Activated naive CD8-positive, alpha-beta T cell treated with anti-CD3 and anti-CD28 coated beads, Interleukin-2, amount 10 ng/mL, durations not matched to agents 7 days and 5 days (primary cell): ENCODE measurements at regions not wholly inside any gene's neighbourhood (a gene's known extent, or its start where the extent isn't known, plus 50 kb on each side); places are given as distances from the start of the nearest gene placed in this dataset.

Source experiments
- ATAC-seq: fragments of 150-1000 bp; cut with Tn5 transposase; one replicate; pipeline ENCODE4 v1.10.0; 2021; ENCODE audit warnings: low read depth, moderate library complexity
- POLR2A ChIA-PET: fragments of 350-600 bp; sonication (Branson Sonifier 250); formaldehyde crosslinking; loops from one replicate; lab custom pipeline; 2021; ENCODE audit warnings: antibody characterized with exemption; lab: Charles Lee
- DNase-seq: peaks from one replicate; pipeline ENCODE4 v3.0.0; 2021
- H3K27ac Mint-ChIP-seq: one replicate; pipeline ENCODE4 v1.8.0; 2022; ENCODE audit warnings: mild to moderate bottlenecking, mixed read lengths
- H3K27me3 Mint-ChIP-seq: one replicate; pipeline ENCODE4 v1.8.0; 2022; ENCODE audit warnings: mild to moderate bottlenecking, moderate library complexity, mixed read lengths
- H3K36me3 Mint-ChIP-seq: one replicate; pipeline ENCODE4 v1.8.0; 2021; ENCODE audit warnings: mild to moderate bottlenecking, mixed read lengths
- H3K4me1 Mint-ChIP-seq: one replicate; pipeline ENCODE4 v1.8.0; 2021; ENCODE audit warnings: mixed read lengths
- H3K4me3 Mint-ChIP-seq: one replicate; pipeline ENCODE4 v1.8.0; 2022; ENCODE audit warnings: mild to moderate bottlenecking, moderate library complexity, mixed read lengths
- H3K9me3 Mint-ChIP-seq: one replicate; pipeline ENCODE4 v1.8.0; 2021; ENCODE audit warnings: mixed read lengths

- H3K27me3 Mint-ChIP-seq: no peaks in the 10 kb centered on the region
- H3K27ac Mint-ChIP-seq: no peak overlapping the region
- H3K36me3 Mint-ChIP-seq: no peaks in the 10 kb centered on the region
- H3K9me3 Mint-ChIP-seq: no peaks in the 10 kb centered on the region
- no peak overlapping the region for H3K4me3 Mint-ChIP-seq
- POLR2A ChIA-PET: no interaction called here
- DNase-seq (no peak), ATAC-seq (no peak)
- peaks cover 26% of the 10 kb centered on the region for H3K4me1 Mint-ChIP-seq
These were observed 98.5 kb downstream of the RFLNA start for GRCh38 chr12:124393414-124393790.

GRCh38 chr12:124392667-124393413 lies 97.9 kb downstream of the RFLNA start:
- Mint-ChIP-seq H3K27ac (no peak overlapping the region), H3K9me3 (no peaks in the 10 kb centered on the region), H3K4me3 (no peak overlapping the region), H3K36me3 (no peaks in the 10 kb centered on the region), H3K4me1 (peaks cover 28% of the 10 kb centered on the region), H3K27me3 (no peaks in the 10 kb centered on the region)
- no peak for ATAC-seq
- DNase-seq: no peak
- POLR2A ChIA-PET: no interaction called here

- POLR2A ChIA-PET: no interaction called here
- no peak overlapping the region for H3K4me3 Mint-ChIP-seq
These were observed 97.4 kb downstream of the RFLNA start for GRCh38 chr12:124392271-124392666.

GRCh38 chr12:124391340-124392261 lies 96.7 kb downstream of the RFLNA start:
- Mint-ChIP-seq H3K4me1 (peaks cover 28% of the 10 kb centered on the region), H3K9me3 (no peaks in the 10 kb centered on the region), H3K27ac (peak overlapping the region; percentile 79), H3K36me3 (no peaks in the 10 kb centered on the region), H3K27me3 (no peaks in the 10 kb centered on the region), H3K4me3 (peak overlapping the region; percentile 60)
- POLR2A ChIA-PET: no interaction called here
- DNase-seq: peak; percentile 54
- ATAC-seq: peak; percentile 37

More at GRCh38 chr12:124392271-124392666, 97.4 kb downstream of the RFLNA start:
- Mint-ChIP-seq H3K9me3 (no peaks in the 10 kb centered on the region), H3K4me1 (peaks cover 28% of the 10 kb centered on the region), H3K27ac (peak overlapping the region; percentile 35), H3K36me3 (no peaks in the 10 kb centered on the region), H3K27me3 (no peaks in the 10 kb centered on the region)
- ATAC-seq (no peak), DNase-seq (no peak)

GRCh38 chr12:124390442-124391097 lies 95.7 kb downstream of the RFLNA start:
- no peaks in the 10 kb centered on the region for H3K27me3 Mint-ChIP-seq
- peak overlapping the region; percentile 10 for H3K4me3 Mint-ChIP-seq
- ATAC-seq (no peak), DNase-seq (peak; percentile 42)
- H3K4me1 Mint-ChIP-seq: peaks cover 28% of the 10 kb centered on the region
- no peaks in the 10 kb centered on the region for H3K9me3 Mint-ChIP-seq
- H3K36me3 Mint-ChIP-seq: no peaks in the 10 kb centered on the region
- H3K27ac Mint-ChIP-seq: peak overlapping the region; percentile 79
- POLR2A ChIA-PET: no interaction called here

- ATAC-seq: no peak
- no peak for DNase-seq
- peaks cover 28% of the 10 kb centered on the region for H3K4me1 Mint-ChIP-seq
- peak overlapping the region; percentile 19 for H3K4me3 Mint-ChIP-seq
- no peaks in the 10 kb centered on the region for H3K36me3 Mint-ChIP-seq
- H3K27me3 Mint-ChIP-seq: no peaks in the 10 kb centered on the region
- POLR2A ChIA-PET: interaction anchor here (1.4 to 1.8 kb wide), 2 partner anchors 20 to 177 kb away, joined by 3 to 4 read pairs; no protein-coding TSS in a partner anchor
- H3K9me3 Mint-ChIP-seq: no peaks in the 10 kb centered on the region
- H3K27ac Mint-ChIP-seq: no peak overlapping the region
These were observed 95.0 kb downstream of the RFLNA start for GRCh38 chr12:124389725-124390441.

- no peaks in the 10 kb centered on the region for H3K27me3 Mint-ChIP-seq
- POLR2A ChIA-PET: interaction anchor here (1.0 to 1.8 kb wide), 3 partner anchors 21 to 474 kb away, joined by 3 to 4 read pairs (median 3); no protein-coding TSS in a partner anchor
- H3K4me1 Mint-ChIP-seq: peaks cover 28% of the 10 kb centered on the region
- peak overlapping the region; percentile 53 for H3K4me3 Mint-ChIP-seq
- no peaks in the 10 kb centered on the region for H3K9me3 Mint-ChIP-seq
- no peak overlapping the region for H3K27ac Mint-ChIP-seq
- ATAC-seq: peak; percentile 72
- DNase-seq: peak; percentile 75
- no peaks in the 10 kb centered on the region for H3K36me3 Mint-ChIP-seq
These were observed 94.3 kb downstream of the RFLNA start for GRCh38 chr12:124389138-124389724.

GRCh38 chr12:124388679-124389137 lies 93.8 kb downstream of the RFLNA start:
- peak overlapping the region; percentile 57 for H3K4me3 Mint-ChIP-seq

GRCh38 chr12:124388038-124388671 lies 93.3 kb downstream of the RFLNA start:
- POLR2A ChIA-PET: interaction anchor here (1.0 to 1.8 kb wide), 2 partner anchors 22 to 475 kb away, joined by 3 to 4 read pairs; no protein-coding TSS in a partner anchor
- Mint-ChIP-seq H3K9me3 (no peaks in the 10 kb centered on the region), H3K27ac (no peak overlapping the region), H3K4me3 (peak overlapping the region; percentile 57), H3K27me3 (no peaks in the 10 kb centered on the region), H3K36me3 (no peaks in the 10 kb centered on the region), H3K4me1 (peaks cover 28% of the 10 kb centered on the region)
- no peak for ATAC-seq
- no peak for DNase-seq

More at GRCh38 chr12:124388679-124389137, 93.8 kb downstream of the RFLNA start:
- POLR2A ChIA-PET: interaction anchor here (1.0 to 1.8 kb wide), 3 partner anchors 22 to 474 kb away, joined by 3 to 4 read pairs (median 3); no protein-coding TSS in a partner anchor
- no peaks in the 10 kb centered on the region for H3K36me3 Mint-ChIP-seq
- no peaks in the 10 kb centered on the region for H3K9me3 Mint-ChIP-seq
- ATAC-seq: peak; percentile 45
- no peaks in the 10 kb centered on the region for H3K27me3 Mint-ChIP-seq
- H3K27ac Mint-ChIP-seq: no peak overlapping the region
- H3K4me1 Mint-ChIP-seq: peaks cover 28% of the 10 kb centered on the region
- peak; percentile 68 for DNase-seq

GRCh38 chr12:124387528-124387911 lies 92.6 kb downstream of the RFLNA start:
- Mint-ChIP-seq H3K4me3 (no peak overlapping the region), H3K36me3 (no peaks in the 10 kb centered on the region), H3K4me1 (peaks cover 28% of the 10 kb centered on the region), H3K9me3 (no peaks in the 10 kb centered on the region), H3K27me3 (no peaks in the 10 kb centered on the region), H3K27ac (no peak overlapping the region)
- no peak for ATAC-seq
- no peak for DNase-seq
- POLR2A ChIA-PET: no interaction called here

GRCh38 chr12:124386661-124387527 lies 92.0 kb downstream of the RFLNA start:
- H3K9me3 Mint-ChIP-seq: no peaks in the 10 kb centered on the region
- H3K27ac Mint-ChIP-seq: no peak overlapping the region
- H3K4me3 Mint-ChIP-seq: no peak overlapping the region
- no peaks in the 10 kb centered on the region for H3K36me3 Mint-ChIP-seq
- no peaks in the 10 kb centered on the region for H3K27me3 Mint-ChIP-seq
- no peak for ATAC-seq
- POLR2A ChIA-PET: no interaction called here
- peaks cover 23% of the 10 kb centered on the region for H3K4me1 Mint-ChIP-seq
- DNase-seq: no peak
